ENCODE measurements at regions not wholly inside any gene's neighbourhood (a gene's known extent, or its start where the extent isn't known, plus 50 kb on each side); places are given as distances from the start of the nearest gene placed in this dataset.

DNA sequence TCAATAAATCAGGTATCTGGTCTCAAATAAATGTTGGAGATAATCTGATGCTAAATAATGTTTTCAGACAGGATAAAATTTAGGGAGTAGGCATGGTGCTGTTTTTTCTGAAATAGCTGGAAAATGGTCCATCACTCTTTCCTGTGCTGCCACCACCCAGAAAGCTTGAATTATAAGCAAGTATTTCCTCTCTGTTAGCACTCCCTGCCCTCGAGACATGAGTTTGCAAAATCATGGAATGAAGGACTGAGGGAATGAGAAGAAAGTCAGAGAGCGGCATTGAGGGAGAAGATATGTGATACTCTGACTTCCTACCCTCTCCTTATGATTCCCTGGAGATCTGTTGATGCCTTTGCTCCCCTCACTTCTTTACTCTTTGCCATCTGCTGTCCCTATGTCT, 1095.7 kb downstream of the IGSF11 start:
- DNase-seq (ENCODE audit: low read depth) = no peak

DNA sequence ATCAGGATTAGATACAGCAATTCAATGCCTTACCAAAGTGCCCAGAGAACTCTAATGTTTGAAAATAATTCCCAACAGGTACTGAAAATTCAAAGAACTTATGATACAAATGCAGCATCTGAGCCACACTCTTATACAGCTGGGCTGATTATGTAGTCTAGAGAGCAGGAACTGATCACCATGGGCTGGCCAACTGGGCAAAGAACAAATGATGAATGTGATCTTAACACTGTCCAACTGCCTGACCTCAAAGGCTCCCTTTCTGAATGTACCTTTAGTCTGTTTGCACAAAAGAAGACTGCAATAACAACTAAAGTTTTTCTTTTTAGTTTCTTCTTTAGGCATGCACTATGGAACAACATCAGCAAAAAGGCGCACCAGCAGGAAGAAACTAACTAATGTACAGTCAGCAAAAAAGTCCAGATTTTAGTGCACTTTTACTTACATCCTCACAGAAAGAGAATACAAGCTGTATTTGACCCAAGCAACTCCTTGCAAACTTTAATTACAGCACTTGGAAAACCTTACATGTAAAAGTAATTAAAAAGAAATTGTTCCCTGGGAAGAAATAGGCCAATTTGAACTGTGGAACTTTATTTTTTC, 1095.1 kb downstream of the IGSF11 start:
- DNase-seq (ENCODE audit: low read depth) = no peak

DNA sequence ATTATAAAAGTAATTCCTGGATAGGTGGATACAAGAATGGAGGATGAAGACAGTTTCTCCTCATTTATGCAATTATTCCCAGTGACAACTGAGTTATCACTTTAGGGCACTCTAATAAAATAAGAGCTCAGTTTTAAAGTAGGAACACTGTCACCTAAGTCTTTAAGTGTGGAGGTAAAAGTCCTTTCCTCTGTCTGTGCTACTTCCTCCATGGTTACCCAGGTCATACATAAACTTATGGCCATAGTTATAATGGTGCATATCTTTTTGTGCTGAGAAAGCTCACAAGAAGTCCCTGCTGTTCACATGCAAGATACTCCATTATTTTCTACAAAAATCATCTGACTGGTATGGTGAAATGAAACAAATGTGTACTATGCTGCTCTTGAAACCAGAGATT, 1093.6 kb downstream of the IGSF11 start:
- no peak for DNase-seq (ENCODE audit: low read depth)

DNA sequence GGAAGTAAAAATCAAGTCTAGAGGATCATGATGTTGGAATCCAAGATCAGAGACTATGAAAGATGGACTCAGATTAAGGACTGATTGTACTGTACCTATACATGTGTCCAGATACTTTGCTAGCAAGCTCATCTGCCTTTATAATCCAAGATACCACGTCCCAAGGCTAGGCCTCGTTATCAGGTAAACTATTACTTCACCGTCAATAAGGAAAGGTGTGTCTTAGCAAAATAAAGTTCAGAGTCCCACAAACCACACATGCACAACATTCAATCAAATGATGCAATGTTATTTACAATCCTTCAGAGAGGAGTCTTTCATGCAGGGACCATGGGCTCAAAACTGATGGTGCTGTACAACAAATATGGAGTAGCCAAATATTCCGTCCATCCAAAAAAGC, 1092.9 kb downstream of the IGSF11 start:
- DNase-seq (ENCODE audit: low read depth) = no peak

DNA sequence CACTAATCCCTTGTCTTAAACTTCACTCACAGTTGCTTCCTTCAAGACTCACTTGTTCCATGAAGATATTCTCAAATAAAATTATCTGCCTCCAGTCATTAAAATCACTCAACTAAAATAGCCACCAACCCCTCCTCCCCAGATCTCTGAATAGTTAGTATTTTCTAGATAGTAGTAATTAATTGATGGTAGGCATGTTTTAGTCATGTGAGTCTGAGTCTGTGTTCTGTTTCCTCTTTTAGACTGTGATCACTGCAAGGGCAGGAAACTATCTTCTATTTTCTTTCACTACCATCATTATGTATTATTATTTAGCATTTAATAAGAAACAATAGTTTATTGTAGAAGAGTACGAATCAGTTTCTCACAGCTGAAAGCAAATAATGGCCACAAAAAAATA, 1080.5 kb downstream of the IGSF11 start:
- no peak for DNase-seq (ENCODE audit: low read depth)

DNA sequence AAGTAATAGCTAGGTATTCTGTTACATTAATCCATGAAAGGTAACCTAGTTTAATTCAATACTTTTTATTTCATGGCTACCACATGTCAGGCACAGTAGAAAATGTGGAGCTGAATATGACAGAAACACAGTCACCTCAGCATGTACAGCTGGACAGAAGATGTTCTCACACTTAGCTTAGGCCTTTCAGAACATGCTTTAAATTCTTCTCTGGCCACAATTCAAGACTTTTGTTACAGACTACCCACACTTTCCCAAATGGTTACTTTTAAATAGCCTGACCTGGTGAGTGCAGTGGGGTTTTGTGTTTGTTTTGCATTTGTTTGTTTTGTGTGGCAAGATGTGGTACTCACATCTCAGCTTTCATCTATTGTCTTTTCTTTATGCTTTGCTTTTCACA, 1079.5 kb downstream of the IGSF11 start:
- DNase-seq (ENCODE audit: low read depth) = no peak

DNA sequence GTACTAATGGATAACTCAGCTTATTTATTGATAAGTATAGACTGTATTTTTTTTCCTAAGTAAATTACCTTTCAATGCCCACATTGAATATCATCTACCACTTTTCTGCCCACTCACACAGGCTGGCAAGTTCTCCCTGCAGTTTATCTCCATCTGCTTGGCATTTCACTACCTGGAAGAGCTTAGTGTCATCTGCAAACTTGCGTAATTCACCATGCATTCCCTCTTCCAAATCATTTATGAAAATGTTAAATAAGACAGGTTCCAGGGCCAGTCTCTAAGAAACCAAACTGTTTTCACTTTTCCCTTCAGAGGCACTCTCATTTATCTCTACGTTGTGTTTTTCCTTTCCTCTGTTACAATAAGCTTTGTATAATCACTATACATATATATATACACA, 1076.6 kb downstream of the IGSF11 start:
- DNase-seq (ENCODE audit: low read depth) = no peak

DNA sequence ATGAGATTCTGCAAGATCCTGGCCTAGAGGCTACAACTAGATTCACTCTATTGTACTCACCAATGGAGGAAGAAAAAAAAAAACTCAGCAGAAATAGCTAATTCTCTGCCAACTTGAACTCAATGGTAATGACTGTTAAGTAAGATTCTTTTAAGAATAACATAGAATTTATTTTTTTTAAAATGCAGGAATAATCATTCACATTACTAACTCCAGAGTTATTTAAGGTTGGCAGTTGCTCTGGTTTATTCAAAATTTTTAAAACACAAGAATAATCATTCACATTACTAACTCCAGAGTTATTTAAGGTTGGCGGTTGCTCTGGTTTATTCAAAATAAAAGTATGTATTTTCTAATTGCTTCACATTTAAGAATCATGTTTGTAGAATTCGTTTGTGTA, 1071.9 kb downstream of the IGSF11 start:
- DNase-seq (ENCODE audit: low read depth) = no peak

DNA sequence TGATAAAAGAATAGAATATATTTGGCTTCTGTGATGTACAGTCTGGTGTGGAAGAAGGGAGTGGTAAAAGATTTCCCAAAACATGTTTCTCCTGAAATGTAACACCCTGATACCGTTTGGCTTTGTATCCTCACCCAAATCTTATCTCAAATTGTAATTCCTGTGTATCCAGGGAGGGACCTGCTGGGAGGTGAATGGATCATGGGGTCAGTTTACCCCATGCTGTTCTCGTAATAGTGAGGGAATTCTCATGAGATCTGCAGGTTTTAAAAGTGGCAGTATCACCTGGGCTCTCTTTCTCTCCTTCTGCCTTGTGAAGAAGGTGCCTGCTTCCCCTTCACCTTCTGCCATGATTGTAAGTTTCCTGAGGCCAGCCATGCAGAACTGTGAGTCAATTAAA, 1070.8 kb downstream of the IGSF11 start:
- DNase-seq (ENCODE audit: low read depth) = no peak

DNA sequence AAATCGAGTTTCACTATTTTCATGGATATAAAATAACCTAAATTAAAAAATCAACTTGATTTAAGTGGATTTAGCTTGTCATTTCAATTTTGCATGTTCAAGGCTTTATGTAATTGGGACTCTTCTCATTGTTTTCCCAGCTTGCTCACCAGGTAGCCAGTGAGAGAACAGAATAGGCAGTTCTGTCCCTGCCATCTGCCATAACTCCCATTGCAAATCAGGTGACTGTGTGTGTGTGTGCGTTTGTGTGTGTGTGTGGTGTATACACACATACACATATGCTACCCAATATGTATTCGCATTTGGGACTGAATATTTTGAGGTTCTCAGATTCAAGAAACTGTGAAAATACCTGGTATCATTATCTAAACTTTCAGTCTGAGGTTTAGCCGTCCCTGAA, 1069.8 kb downstream of the IGSF11 start:
- no peak for DNase-seq (ENCODE audit: low read depth)

DNA sequence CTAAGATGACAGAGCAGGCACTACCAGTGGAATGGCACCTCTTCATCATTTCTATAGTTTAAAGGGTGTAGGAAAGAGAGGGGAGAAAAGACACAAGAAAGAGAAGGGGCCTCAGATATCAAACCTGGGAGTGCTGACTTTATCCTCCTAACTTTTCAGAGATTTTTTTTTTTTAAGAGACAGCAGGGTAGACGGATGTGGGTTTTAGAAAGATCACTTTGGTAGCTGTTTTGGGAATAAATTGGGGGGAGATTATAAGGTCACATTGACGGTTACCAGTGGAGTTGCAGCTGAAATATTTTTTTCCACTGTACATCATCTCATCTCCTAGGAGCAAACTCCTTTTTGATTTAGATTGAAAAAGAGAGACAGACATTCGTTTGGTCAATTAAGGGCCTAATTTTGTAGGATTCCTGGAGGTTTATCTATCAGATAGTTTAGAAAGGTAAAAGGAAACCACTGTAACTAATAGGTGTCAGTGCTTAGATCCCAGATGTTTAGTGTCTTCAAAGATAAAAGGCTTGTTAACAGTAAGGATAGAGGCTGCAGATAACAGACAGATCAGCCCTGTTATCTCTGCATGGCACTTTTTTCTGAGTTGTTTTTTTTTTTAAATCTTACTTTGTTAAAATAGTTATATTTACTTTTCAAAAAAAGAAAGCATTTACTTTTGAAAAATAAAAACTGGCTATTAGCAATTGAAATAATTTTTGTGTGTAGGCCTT, 1057.0 kb downstream of the IGSF11 start:
- no peak for DNase-seq (ENCODE audit: low read depth)

DNA sequence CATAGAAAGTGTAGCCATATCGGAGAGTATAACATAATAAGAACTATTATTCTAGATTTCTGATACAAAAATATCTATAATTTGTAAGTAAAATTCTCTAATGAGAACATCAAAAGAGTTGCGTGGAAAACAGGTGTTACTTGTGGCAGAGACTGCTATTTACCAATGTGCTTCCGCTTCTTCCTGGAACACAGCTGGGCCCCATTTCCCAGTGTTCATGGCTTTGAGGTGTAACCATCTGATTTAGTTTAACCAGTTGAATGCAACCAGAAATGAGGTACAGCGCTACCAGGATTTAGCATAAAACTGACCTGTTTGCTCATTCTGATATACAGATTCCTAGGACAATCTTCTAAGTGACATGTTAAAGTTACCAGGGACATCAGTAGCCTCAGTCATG, 1055.2 kb downstream of the IGSF11 start:
- no peak for DNase-seq (ENCODE audit: low read depth)

DNA sequence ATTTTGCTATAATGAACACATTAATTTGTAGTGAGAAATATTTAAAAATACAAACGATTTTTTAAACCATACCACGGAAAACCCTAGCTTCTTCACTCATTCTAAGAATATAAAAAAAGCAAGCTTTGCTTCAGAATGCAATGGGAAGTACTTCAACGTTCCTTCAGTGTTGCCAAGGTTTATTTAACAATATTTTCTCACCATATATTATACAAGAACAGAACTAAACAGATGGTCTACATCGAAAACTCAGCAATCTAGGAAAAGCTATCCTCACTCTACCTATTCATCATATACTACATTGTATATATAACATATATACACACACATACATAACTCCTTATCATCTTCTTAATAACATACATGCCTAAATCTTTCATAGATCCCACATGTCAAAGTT, 1047.4 kb downstream of the IGSF11 start:
- no peak for DNase-seq (ENCODE audit: low read depth)

DNA sequence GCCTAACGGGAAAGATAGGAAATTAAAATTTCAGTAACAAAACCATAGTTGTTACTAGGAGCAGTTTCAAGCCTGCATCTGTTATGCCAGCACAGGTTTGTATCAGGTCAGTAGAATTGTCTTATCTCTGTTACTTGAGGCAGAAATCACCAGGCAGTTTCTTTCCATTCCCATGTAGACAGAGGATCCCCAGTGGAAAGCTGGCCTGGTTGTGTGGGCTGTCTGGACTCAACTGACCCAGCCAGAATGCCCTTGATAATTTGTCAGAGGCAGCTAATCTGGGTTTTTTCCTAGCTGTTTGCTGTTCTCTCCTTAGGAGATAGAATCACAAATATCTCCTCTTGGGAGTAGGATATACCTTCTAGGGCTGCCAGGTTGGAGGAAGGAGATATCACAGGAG, 1044.7 kb downstream of the IGSF11 start:
- DNase-seq (ENCODE audit: low read depth) = no peak

DNA sequence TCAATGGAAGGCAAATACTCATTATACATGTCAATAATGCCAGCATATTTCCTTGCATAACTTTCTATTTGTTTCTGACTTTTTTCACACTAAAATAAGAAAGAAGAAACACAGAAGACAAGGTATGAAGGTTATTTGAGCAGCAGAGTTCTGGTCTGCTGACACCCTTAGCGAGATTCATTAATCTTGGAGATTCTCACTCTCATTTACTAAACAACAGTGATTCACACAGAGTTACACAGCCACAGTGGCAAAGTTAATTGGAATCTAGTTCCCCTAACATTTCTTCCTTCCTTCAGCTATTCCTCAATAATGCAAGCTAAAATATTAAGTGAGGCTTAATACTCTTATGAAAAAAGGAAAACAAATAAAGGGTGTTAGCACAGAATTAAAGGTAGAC, 1044.0 kb downstream of the IGSF11 start:
- DNase-seq (ENCODE audit: low read depth) = no peak

DNA sequence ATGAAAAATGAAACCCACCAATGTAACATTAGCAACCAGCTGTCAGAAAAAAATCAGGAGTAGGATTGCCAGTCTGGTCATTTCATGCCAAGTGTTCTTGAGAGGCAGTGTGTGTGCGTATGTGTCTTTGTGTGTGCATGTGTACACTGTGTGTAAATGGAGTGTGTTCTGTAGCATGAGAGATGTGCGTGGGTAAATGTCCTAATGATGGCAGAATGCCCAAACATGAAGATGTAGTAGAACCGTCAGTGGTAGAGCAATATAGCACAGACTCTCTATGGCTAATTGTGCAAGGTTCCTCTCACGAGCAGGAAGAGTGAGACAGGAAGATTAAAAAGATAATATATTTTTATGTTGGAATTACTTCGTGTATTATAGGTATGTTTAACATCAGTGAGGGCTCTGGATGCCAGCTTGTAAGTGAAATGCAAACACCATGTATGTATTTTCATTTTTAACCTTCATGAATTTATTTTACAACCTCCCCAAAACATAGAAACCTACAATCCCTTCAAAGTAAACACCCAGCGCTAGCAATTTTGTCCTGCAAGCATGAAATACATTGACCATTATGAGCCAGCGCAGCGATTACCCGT, 1038.7 kb downstream of the IGSF11 start:
- DNase-seq (ENCODE audit: low read depth) = no peak

DNA sequence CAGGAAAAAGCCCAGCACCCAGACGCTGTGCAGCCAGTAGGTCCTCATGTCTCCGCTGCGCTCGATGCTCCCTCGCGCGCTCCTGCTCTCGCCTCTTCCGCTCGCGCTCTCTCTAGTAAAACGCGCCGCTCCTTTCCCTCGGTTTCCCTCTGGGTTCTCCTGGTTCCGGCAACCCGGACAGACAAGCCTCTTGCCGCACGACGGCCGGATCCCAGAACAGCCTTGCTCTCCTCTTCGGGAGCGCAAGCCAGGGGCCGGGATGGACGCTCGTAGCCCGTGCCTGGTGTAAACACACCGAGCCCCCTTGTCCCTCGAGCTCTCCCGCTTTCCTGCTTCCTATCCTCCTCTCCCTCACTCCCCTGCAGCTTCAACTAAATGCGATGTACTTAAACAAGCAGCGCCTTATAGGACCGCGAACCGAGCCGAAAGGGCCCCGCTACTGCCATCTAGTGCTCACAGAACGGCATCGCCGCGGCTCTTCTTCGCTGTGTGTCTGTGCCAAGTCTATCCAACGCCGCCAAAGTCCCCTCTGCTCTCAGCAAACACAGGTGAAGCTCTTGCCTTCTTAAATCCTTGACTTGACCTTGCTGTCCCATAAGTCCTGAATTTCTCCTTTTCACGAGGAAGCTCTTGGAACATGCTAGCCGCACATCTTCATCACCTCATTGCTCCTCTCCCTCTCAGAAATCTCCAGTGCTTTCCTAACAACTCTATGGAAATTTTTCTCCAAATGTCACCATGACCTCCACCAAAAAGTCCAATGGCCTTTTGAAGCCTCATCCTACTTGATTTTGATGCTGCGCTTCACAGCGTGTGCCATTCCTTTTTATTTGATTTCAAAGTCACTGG, 1037.2 kb downstream of the IGSF11 start:
- DNase-seq (ENCODE audit: low read depth) = peak; percentile 68

DNA sequence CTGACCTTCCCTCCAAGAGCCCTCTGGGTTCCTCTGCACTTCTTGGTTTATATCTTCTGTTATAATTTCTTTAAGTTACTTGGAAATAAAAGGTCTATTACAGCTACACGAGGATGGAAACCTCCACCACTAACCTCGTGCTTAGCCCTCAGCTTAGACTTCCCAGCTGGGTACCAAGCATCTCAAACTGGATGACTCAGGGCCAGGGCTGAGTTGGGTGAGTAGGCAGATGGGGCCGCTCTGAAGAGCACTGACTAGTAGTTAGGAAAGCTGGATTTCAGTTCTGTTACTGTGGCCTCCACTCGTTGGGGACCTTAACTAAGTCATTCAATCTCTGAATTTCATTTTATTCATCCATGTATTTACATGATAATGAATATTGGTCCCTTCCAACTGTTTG, 1036.6 kb downstream of the IGSF11 start:
- peak; percentile 15 for DNase-seq (ENCODE audit: low read depth)

DNA sequence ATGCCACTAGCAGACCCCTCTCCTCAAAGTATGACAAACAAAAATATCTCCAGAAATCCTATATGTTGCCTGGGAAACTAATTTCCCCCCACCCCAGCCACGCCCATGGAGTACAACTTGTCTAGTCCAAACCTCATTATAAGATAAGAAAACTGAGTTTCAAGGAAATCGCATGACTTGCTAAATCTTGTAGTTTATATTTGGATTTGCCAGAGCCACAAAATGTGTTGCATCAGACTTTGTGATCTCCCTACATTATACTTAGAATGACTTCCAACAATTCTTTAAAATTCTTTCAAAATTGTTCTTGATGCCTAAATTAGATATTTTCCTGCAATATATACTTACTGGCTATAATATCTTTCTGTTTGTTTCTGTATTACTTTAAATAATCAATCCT, 1034.4 kb downstream of the IGSF11 start:
- no peak for DNase-seq (ENCODE audit: low read depth)

DNA sequence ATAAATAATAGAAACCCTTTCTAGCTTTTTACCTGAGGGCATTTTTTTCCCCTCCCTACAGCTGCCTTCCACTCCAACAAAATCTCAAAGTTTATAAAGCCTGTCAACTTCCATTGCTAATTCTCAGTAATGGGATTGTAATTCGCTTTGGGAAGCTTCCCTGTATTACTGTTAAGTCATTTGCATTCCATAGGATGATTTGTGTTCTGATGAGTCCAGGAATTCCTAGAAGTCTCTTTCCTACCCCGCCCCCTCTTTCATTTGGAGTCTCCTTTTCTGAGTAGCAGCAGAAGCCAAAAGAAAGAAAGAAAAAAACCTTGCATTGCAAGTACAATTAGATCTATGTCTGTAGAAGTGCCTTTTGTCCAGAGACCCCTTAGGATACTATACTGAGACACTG, 1033.3 kb downstream of the IGSF11 start:
- DNase-seq (ENCODE audit: low read depth) = no peak

DNA sequence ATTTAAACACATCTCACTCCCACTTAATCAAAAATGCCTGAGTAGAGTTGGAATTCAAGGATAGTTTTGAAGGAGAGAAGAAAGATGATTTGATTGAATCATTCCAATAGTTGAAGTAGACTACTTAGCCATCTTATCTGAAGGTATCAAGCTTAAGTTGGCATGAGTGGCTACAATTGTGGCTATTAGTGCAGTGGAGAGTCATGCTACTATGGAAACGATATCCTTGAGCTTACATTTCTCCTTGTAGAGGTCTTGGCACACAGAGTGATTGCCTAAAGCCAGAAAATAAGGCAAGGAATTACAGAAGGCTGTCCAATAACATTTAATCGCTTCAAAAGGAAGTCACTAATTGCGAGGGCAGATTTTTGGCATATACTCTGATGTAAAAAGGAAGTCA, 1022.7 kb downstream of the IGSF11 start:
- DNase-seq (ENCODE audit: low read depth) = no peak

DNA sequence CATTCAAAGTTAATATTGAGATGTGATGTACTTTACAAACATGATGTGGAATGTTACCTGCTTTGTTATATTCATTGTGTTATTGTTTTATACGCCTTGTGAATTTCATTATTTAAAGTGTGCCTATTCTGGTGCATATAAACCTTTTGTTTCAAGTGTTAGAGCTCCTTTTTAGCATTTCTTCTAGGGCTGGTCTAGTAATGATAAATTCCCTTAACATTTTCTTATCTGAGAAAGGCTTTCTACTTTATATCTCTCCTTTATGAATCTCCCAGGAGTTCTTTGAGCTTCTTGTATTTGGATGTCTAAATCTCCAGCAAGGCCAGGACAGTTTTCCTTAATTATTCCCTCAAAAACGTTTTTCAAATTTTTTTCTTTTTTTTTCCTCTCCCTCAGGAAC, 1005.6 kb downstream of the IGSF11 start:
- DNase-seq (ENCODE audit: low read depth) = no peak

DNA sequence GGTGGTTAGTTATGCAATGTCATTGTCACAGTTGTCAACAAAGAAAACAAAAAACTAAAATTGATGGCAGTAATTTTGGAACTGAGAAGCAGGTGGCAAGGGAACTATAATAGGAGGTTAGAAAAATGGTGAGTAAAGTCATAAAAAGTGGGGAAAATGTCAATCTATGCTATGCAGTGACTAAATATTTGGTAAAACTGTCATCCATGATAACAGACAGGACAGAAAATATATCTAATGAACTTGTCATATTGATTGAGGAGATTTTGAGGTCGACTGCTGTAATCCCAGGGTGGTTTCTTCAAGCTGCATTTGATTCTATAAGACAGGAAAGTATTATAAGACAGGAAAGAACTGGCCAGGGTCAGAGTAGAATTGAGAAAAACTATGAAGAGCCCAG, 998.4 kb downstream of the IGSF11 start:
- no peak for DNase-seq (ENCODE audit: low read depth)

Measured in M059J (cell line).